ENCODE measurements at regions not wholly inside any gene's neighbourhood (a gene's known extent, or its start where the extent isn't known, plus 50 kb on each side); places are given as distances from the start of the nearest gene placed in this dataset.

- no peak for TF ChIP-seq MYC (IDR thresholded peaks at IDR 0.05; ENCODE audit: low read depth, low read length)
- no peak for TF ChIP-seq POLR2A (IDR thresholded peaks at IDR 0.05; ENCODE audit: low read depth, low read length)
- no peak for TF ChIP-seq POLR2AphosphoS5 (IDR thresholded peaks at IDR 0.05; ENCODE audit: insufficient read depth, low read depth, low read length)
- no peak for TF ChIP-seq CTCF (IDR thresholded peaks at IDR 0.05; ENCODE audit: extremely low read depth in 1 of 2, insufficient read depth in 1 of 2, low read depth in 1 of 2, low read length in 2 of 2)
- TF ChIP-seq JUN (IDR thresholded peaks at IDR 0.05; ENCODE audit: borderline replicate concordance, insufficient read depth, insufficient read length, low read depth) = no peak
- TF ChIP-seq EZH2 (IDR thresholded peaks at IDR 0.05; ENCODE audit: borderline replicate concordance, low read depth, low read length, severe bottlenecking) = no peak
- no peak for TF ChIP-seq MAX (IDR thresholded peaks at IDR 0.05; ENCODE audit: insufficient read depth, insufficient read length)
- no peak for TF ChIP-seq GATA2 (IDR thresholded peaks at IDR 0.05; ENCODE audit: insufficient read depth, insufficient read length, low read depth, low read length)
- no peak for TF ChIP-seq FOS (IDR thresholded peaks at IDR 0.05; ENCODE audit: borderline replicate concordance, insufficient read depth, low read length)
- H3K9me3 ChIP-seq (replicated peaks; ENCODE audit: control insufficient read depth, insufficient read depth, low read length) = no peaks in the 10 kb centered on the region
- DNase-seq (ENCODE audit: low read depth, low spot score) (no peak), FAIRE-seq (no peak)
- no peaks in the 10 kb centered on the region for H3K4me1 ChIP-seq (ENCODE audit: control insufficient read depth, extremely low read depth, insufficient read depth, low read length)
- no peak overlapping the region for H3K4me3 ChIP-seq (replicated peaks in 1 of 3; ENCODE audit: insufficient read depth in 1 of 3, low read depth in 1 of 3, low read length in 3 of 3)
- H2AFZ ChIP-seq (ENCODE audit: low read depth, low read length) = no peak overlapping the region
- H3K36me3 ChIP-seq (ENCODE audit: control insufficient read depth in 2 of 2, extremely low read depth in 1 of 2, insufficient read depth in 2 of 2, low read length in 2 of 2) = no peaks in the 10 kb centered on the region
- H3K4me2 ChIP-seq (ENCODE audit: insufficient read depth, low read length) = no peak overlapping the region
- BruUV-seq (replicated peaks) = no TSS peak
- no peak overlapping the region for H3K9ac ChIP-seq (replicated peaks; ENCODE audit: extremely low read depth, insufficient read depth, low read length)
- CTCF ChIA-PET = interaction anchor here (1.1 to 1.2 kb wide), 2 partner anchors 10 kb away, joined by 3 to 4 read pairs; no protein-coding TSS in a partner anchor
- no peaks in the 10 kb centered on the region for H3K79me2 ChIP-seq (ENCODE audit: control insufficient read depth, insufficient read depth, low read length)
- no peak overlapping the region for H3K27ac ChIP-seq (ENCODE audit: insufficient read depth, low read depth, low read length)
- dilution Hi-C loops (cut with MboI; ENCODE audit: extremely low pct_ligation_motif_present, low sequenced_read_pairs) = no loop called here
- no peaks in the 10 kb centered on the region for H3K9me1 ChIP-seq (replicated peaks; ENCODE audit: control insufficient read depth, extremely low read depth, insufficient read depth, low read length)
- intact Hi-C loops (cut with micrococcal nuclease) = no loop called here
- no peaks in the 10 kb centered on the region for H4K20me1 ChIP-seq (replicated peaks; ENCODE audit: control insufficient read depth, extremely low read depth, insufficient read depth, low read length)
- no peaks in the 10 kb centered on the region for H3K27me3 ChIP-seq (ENCODE audit: control insufficient read depth in 2 of 2, insufficient read depth in 2 of 2, low read length in 2 of 2)
- POLR2A ChIA-PET = no interaction called here
Measured at GRCh38 chr4:72993876-72994275, 75.6 kb downstream of the COX18 start.
